ENCODE measurements at regions not wholly inside any gene's neighbourhood (a gene's known extent, or its start where the extent isn't known, plus 50 kb on each side); places are given as distances from the start of the nearest gene placed in this dataset.
"Not testable (repeated sequence)": the region's sequence is repeated elsewhere in the genome, so short reads cannot be mapped to it uniquely, and the experiment has no call there.

- H4K20me1 ChIP-seq (replicated peaks; ENCODE audit: control insufficient read depth, insufficient read depth, low read length); in situ Hi-C loops (cut with MboI); DNase-seq (ENCODE audit: extremely low read depth in 1 of 4, low spot score in 3 of 4); H3K36me3 ChIP-seq (ENCODE audit: control insufficient read depth, insufficient read depth, low read length); H3K9me3 ChIP-seq (replicated peaks; ENCODE audit: control insufficient read depth, insufficient read depth, low read depth, low read length); H3K9me1 ChIP-seq (ENCODE audit: control insufficient read depth, insufficient read depth, low read length); H3K79me2 ChIP-seq (ENCODE audit: control insufficient read depth, insufficient read depth, low read length); H3K4me3 ChIP-seq; H2AFZ ChIP-seq (ENCODE audit: low read depth, low read length); POLR2A ChIA-PET; H3K27me3 ChIP-seq (ENCODE audit: control insufficient read depth in 2 of 2, insufficient read depth in 2 of 2, low read length in 2 of 2); intact Hi-C loops (cut with micrococcal nuclease); FAIRE-seq; H3K27ac ChIP-seq (ENCODE audit: extremely low read depth, low read depth, low read length); H3K4me2 ChIP-seq (ENCODE audit: insufficient read depth, low read length); BruUV-seq (replicated peaks); H3K9ac ChIP-seq (ENCODE audit: insufficient read depth in 1 of 2, low read depth in 2 of 2, low read length in 2 of 2); ATAC-seq; CTCF ChIA-PET (ENCODE audit: low intra/inter-chr PET ratio); H3K4me1 ChIP-seq (replicated peaks in 1 of 2; ENCODE audit: control insufficient read depth in 2 of 2, insufficient read depth in 2 of 2, low read length in 2 of 2): not testable (repeated sequence)
- WGBS (ENCODE audit: insufficient coverage, low coverage, missing lambda C conversion rate): no CpG with 5 or more reads among the region's 19 CpGs
These were observed 529.3 kb downstream of the FOXD4L4 start for GRCh38 chr9:66266202-66266601.

- H3K9ac ChIP-seq (ENCODE audit: insufficient read depth in 1 of 2, low read depth in 2 of 2, low read length in 2 of 2); CTCF ChIA-PET (ENCODE audit: low intra/inter-chr PET ratio); H3K9me3 ChIP-seq (replicated peaks; ENCODE audit: control insufficient read depth, insufficient read depth, low read depth, low read length); in situ Hi-C loops (cut with MboI); H4K20me1 ChIP-seq (replicated peaks; ENCODE audit: control insufficient read depth, insufficient read depth, low read length); H3K4me2 ChIP-seq (ENCODE audit: insufficient read depth, low read length); H3K9me1 ChIP-seq (ENCODE audit: control insufficient read depth, insufficient read depth, low read length); H3K27ac ChIP-seq (ENCODE audit: extremely low read depth, low read depth, low read length); H3K4me3 ChIP-seq; BruUV-seq (replicated peaks); ATAC-seq; FAIRE-seq; DNase-seq (ENCODE audit: extremely low read depth in 1 of 4, low spot score in 3 of 4); H3K27me3 ChIP-seq (ENCODE audit: control insufficient read depth in 2 of 2, insufficient read depth in 2 of 2, low read length in 2 of 2); H3K79me2 ChIP-seq (ENCODE audit: control insufficient read depth, insufficient read depth, low read length); H3K36me3 ChIP-seq (ENCODE audit: control insufficient read depth, insufficient read depth, low read length); POLR2A ChIA-PET; intact Hi-C loops (cut with micrococcal nuclease); H2AFZ ChIP-seq (ENCODE audit: low read depth, low read length); H3K4me1 ChIP-seq (replicated peaks in 1 of 2; ENCODE audit: control insufficient read depth in 2 of 2, insufficient read depth in 2 of 2, low read length in 2 of 2): not testable (repeated sequence)
- no CpG with 5 or more reads among the region's 31 CpGs for WGBS (ENCODE audit: insufficient coverage, low coverage, missing lambda C conversion rate)
These were observed 530.0 kb downstream of the FOXD4L4 start for GRCh38 chr9:66266856-66267430.

GRCh38 chr9:66267684-66268083 lies 530.7 kb downstream of the FOXD4L4 start:
- H4K20me1 ChIP-seq (replicated peaks; ENCODE audit: control insufficient read depth, insufficient read depth, low read length); H3K36me3 ChIP-seq (ENCODE audit: control insufficient read depth, insufficient read depth, low read length); POLR2A ChIA-PET; H3K9me3 ChIP-seq (replicated peaks; ENCODE audit: control insufficient read depth, insufficient read depth, low read depth, low read length); H3K27me3 ChIP-seq (ENCODE audit: control insufficient read depth in 2 of 2, insufficient read depth in 2 of 2, low read length in 2 of 2); in situ Hi-C loops (cut with MboI); ATAC-seq; H3K4me3 ChIP-seq; H3K9ac ChIP-seq (ENCODE audit: insufficient read depth in 1 of 2, low read depth in 2 of 2, low read length in 2 of 2); H3K27ac ChIP-seq (ENCODE audit: extremely low read depth, low read depth, low read length); CTCF ChIA-PET (ENCODE audit: low intra/inter-chr PET ratio); DNase-seq (ENCODE audit: extremely low read depth in 1 of 4, low spot score in 3 of 4); FAIRE-seq; H3K4me1 ChIP-seq (replicated peaks in 1 of 2; ENCODE audit: control insufficient read depth in 2 of 2, insufficient read depth in 2 of 2, low read length in 2 of 2); H3K9me1 ChIP-seq (ENCODE audit: control insufficient read depth, insufficient read depth, low read length); BruUV-seq (replicated peaks); H3K79me2 ChIP-seq (ENCODE audit: control insufficient read depth, insufficient read depth, low read length); H2AFZ ChIP-seq (ENCODE audit: low read depth, low read length); intact Hi-C loops (cut with micrococcal nuclease); H3K4me2 ChIP-seq (ENCODE audit: insufficient read depth, low read length): not testable (repeated sequence)
- no CpG with 5 or more reads among the region's 22 CpGs for WGBS (ENCODE audit: insufficient coverage, low coverage, missing lambda C conversion rate)

- H4K20me1 ChIP-seq (replicated peaks; ENCODE audit: control insufficient read depth, insufficient read depth, low read length); H3K79me2 ChIP-seq (ENCODE audit: control insufficient read depth, insufficient read depth, low read length); H3K27me3 ChIP-seq (ENCODE audit: control insufficient read depth in 2 of 2, insufficient read depth in 2 of 2, low read length in 2 of 2); H3K9ac ChIP-seq (ENCODE audit: insufficient read depth in 1 of 2, low read depth in 2 of 2, low read length in 2 of 2); H3K27ac ChIP-seq (ENCODE audit: extremely low read depth, low read depth, low read length); H3K4me2 ChIP-seq (ENCODE audit: insufficient read depth, low read length); CTCF ChIA-PET (ENCODE audit: low intra/inter-chr PET ratio); H2AFZ ChIP-seq (ENCODE audit: low read depth, low read length); intact Hi-C loops (cut with micrococcal nuclease); H3K4me1 ChIP-seq (replicated peaks in 1 of 2; ENCODE audit: control insufficient read depth in 2 of 2, insufficient read depth in 2 of 2, low read length in 2 of 2); ATAC-seq; POLR2A ChIA-PET; H3K4me3 ChIP-seq; in situ Hi-C loops (cut with MboI); H3K9me1 ChIP-seq (ENCODE audit: control insufficient read depth, insufficient read depth, low read length); FAIRE-seq; H3K9me3 ChIP-seq (replicated peaks; ENCODE audit: control insufficient read depth, insufficient read depth, low read depth, low read length); DNase-seq (ENCODE audit: extremely low read depth in 1 of 4, low spot score in 3 of 4); H3K36me3 ChIP-seq (ENCODE audit: control insufficient read depth, insufficient read depth, low read length); BruUV-seq (replicated peaks): not testable (repeated sequence)
- WGBS (ENCODE audit: insufficient coverage, low coverage, missing lambda C conversion rate): no CpG with 5 or more reads among the region's 26 CpGs
These were observed 532.1 kb downstream of the FOXD4L4 start for GRCh38 chr9:66269024-66269423.

Data from K562 (cell line).